Osteoblast (primary cell): ENCODE measurements at regions not wholly inside any gene's neighbourhood (a gene's known extent, or its start where the extent isn't known, plus 50 kb on each side); places are given as distances from the start of the nearest gene placed in this dataset.

Source experiments
- DNase-seq: peaks from one replicate; pipeline ENCODE4 v3.0.0; 2011; ENCODE audit warnings: low spot score, mixed read lengths; ENCODE audit not compliant: insufficient read length; ENCODE audit errors: missing footprints
- H2AFZ ChIP-seq: 2 replicates; pipeline ENCODE4 v1.6.0; 2011; ENCODE audit warnings: mild to moderate bottlenecking, low read length
- H3K27ac ChIP-seq: 2 replicates; pipeline ENCODE4 v1.5.1; 2011; ENCODE audit warnings: mild to moderate bottlenecking, low read depth, low read length, moderate library complexity
- H3K27me3 ChIP-seq: 2 replicates; pipeline ENCODE4 v1.6.0; 2012; ENCODE audit warnings: mild to moderate bottlenecking, control low read depth, inconsistent platforms, low read length, moderate library complexity; ENCODE audit not compliant: insufficient read depth
- H3K36me3 ChIP-seq: 2 replicates; pipeline ENCODE4 v1.5.1; 2011; ENCODE audit warnings: mild to moderate bottlenecking, low read length, control low read depth, moderate library complexity; ENCODE audit not compliant: insufficient read depth
- H3K4me1 ChIP-seq: 2 replicates; pipeline ENCODE4 v1.5.1; 2011; ENCODE audit warnings: mild to moderate bottlenecking, low read length, control low read depth, moderate library complexity; ENCODE audit not compliant: insufficient read depth
- H3K4me2 ChIP-seq: 2 replicates; pipeline ENCODE4 v1.6.0; 2011; ENCODE audit warnings: mild to moderate bottlenecking, low read length; ENCODE audit not compliant: insufficient read depth
- H3K4me3 ChIP-seq: fragments of 200-600 bp; sonication (generic); 3 replicates; pipeline ENCODE4 v1.5.1; 2012; ENCODE audit warnings: mild to moderate bottlenecking, low read length, inconsistent platforms; ENCODE audit not compliant: insufficient read depth
- H3K79me2 ChIP-seq: 2 replicates; pipeline ENCODE4 v1.6.0; 2012; ENCODE audit warnings: mild to moderate bottlenecking, low read length, control low read depth, inconsistent platforms; ENCODE audit not compliant: insufficient read depth
- H3K9me3 ChIP-seq: 2 replicates; pipeline ENCODE4 v1.5.1; 2011; ENCODE audit warnings: low read depth, low read length, control low read depth
- H4K20me1 ChIP-seq: 2 replicates; pipeline ENCODE4 v1.6.0; 2012; ENCODE audit warnings: mild to moderate bottlenecking, low read length, control low read depth; ENCODE audit not compliant: insufficient read depth
- CTCF ChIP-seq: IDR thresholded peaks from 2 replicates; pipeline ENCODE4 v1.5.1; 2011; ENCODE audit warnings: mild to moderate bottlenecking, low read depth, low read length, moderate library complexity; ENCODE audit errors: extremely low read depth

DNA sequence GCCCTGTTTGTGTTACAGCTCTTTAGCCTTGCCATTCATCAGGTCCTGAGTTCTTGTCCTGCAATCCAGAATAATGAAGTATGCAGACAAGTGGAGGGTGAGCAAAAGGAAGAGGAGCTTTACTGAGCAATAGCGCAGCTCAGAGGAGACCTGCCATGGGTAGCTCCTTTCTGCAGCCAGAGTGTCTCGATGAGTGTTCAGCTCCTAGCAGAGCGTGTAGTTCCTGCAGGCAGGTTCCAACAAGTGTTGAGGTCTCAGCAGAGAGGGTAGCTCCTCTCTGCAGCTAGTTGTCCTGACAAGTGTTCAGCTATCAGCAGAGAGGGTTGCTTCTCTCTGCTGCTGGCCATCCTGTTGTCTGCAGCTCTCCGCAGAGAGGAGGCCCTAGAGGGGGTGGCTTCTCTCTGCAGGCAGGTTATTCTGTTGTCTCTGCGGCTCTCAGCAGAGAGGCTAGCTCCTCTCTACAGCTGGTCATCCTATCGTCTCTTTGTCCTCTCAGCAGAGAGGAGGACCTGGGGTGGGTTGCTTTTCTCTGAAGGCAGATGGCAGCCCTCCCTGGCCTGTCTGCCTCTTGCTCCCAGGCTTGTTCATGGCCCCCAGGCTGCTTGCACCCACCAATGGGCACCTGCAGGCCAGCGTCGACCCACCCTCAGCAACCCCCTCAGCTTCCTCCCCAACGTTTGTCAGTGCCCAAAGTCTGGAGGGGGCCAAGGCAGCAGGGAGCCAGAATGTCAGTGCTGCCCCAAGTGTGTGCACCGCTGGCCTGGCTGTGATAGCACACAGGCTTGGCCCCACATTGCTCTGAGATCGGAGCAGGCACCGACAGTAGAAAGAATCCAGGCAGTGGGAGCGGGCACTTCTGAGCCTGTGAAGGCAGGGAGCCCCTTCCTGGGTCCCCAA, 112.5 kb upstream of the RUNX3 start:
- Histone ChIP-seq H3K9me3 (no peaks in the 10 kb centered on the region), H3K27ac (no peak overlapping the region), H3K4me2 (no peak overlapping the region), H4K20me1 (no peaks in the 10 kb centered on the region), H3K4me3 (no peak overlapping the region), H3K27me3 (peaks cover 3% of the 10 kb centered on the region), H3K4me1 (no peaks in the 10 kb centered on the region), H3K36me3 (no peaks in the 10 kb centered on the region), H2AFZ (no peak overlapping the region), H3K79me2 (no peaks in the 10 kb centered on the region)
- TF ChIP-seq CTCF, result no peak
- peak; percentile 17 for DNase-seq

- no peak for TF ChIP-seq CTCF
- H3K36me3 ChIP-seq, result no peaks in the 10 kb centered on the region
- H3K9me3 ChIP-seq, result no peaks in the 10 kb centered on the region
- H2AFZ ChIP-seq, result no peak overlapping the region
- no peak overlapping the region for H3K27ac ChIP-seq
- no peaks in the 10 kb centered on the region for H3K79me2 ChIP-seq
- H3K4me1 ChIP-seq, result no peaks in the 10 kb centered on the region
- no peak for DNase-seq
- no peaks in the 10 kb centered on the region for H4K20me1 ChIP-seq
- no peak overlapping the region for H3K4me2 ChIP-seq
- H3K4me3 ChIP-seq, result no peak overlapping the region
- H3K27me3 ChIP-seq, result peaks cover 3% of the 10 kb centered on the region
These were observed 111.8 kb upstream of the RUNX3 start for GRCh38 chr1:25041916-25042315.

DNA sequence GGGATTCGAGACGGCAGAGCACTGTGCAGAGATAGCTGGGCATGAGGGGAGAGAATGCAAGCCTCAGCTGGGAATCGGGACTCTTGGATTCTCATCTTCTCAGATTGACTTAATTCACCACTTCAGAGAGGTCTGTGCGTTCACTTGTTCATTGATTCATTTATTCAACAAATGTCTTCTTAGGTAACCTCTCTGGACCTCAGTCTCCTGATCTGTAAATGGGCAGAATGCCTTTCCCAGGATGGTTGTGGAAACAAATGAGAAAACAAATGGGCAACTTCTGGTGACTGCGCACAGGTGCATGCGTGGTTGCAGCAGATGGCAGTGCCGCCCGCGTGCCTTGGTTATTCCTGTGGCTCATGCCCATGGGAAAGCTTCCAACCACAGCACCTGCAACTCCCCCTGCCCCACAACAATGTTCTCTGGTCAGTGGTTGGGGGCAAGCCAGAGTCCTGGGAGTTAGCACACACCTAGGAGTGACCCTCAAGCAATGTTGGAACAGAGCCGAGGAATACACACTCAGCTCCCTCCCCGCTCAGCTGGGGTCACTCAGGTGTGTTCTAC, 110.1 kb upstream of the RUNX3 start:
- no peaks in the 10 kb centered on the region for H4K20me1 ChIP-seq

More for the DNA sequence above, 110.1 kb upstream of the RUNX3 start:
- H3K27ac ChIP-seq, result no peak overlapping the region
- no peak overlapping the region for H3K4me3 ChIP-seq
- no peak overlapping the region for H2AFZ ChIP-seq
- no peaks in the 10 kb centered on the region for H3K27me3 ChIP-seq
- no peaks in the 10 kb centered on the region for H3K36me3 ChIP-seq
- no peaks in the 10 kb centered on the region for H3K79me2 ChIP-seq
- TF ChIP-seq CTCF, result no peak
- H3K4me1 ChIP-seq, result no peaks in the 10 kb centered on the region
- no peak overlapping the region for H3K4me2 ChIP-seq
- peak; percentile 53 for DNase-seq
- no peaks in the 10 kb centered on the region for H3K9me3 ChIP-seq
